Epithelial cell of esophagus (primary cell): ENCODE measurements at regions not wholly inside any gene's neighbourhood (a gene's known extent, or its start where the extent isn't known, plus 50 kb on each side); places are given as distances from the start of the nearest gene placed in this dataset.
"Not testable (repeated sequence)": the region's sequence is repeated elsewhere in the genome, so short reads cannot be mapped to it uniquely, and the experiment has no call there.

Source experiments
- DNase-seq: peaks from one replicate; pipeline ENCODE4 v3.0.0; 2010; ENCODE audit warnings: low read depth
- H3K4me3 ChIP-seq: 2 replicates; pipeline ENCODE4 v1.5.1; 2011; ENCODE audit warnings: mild to moderate bottlenecking, low read length, control low read depth
- CTCF ChIP-seq: IDR thresholded peaks from 2 replicates; pipeline ENCODE4 v1.5.1; 2011; ENCODE audit warnings: low read depth, mild to moderate bottlenecking, low read length, control low read depth, inconsistent platforms; ENCODE audit not compliant: insufficient read depth; ENCODE audit errors: missing control alignments

GRCh38 chr5:121430538-121430937, 421.1 kb upstream of the FTMT start:
- TF ChIP-seq CTCF, result no peak
- no peak overlapping the region for H3K4me3 ChIP-seq
- peak; percentile 29 for DNase-seq

DNA sequence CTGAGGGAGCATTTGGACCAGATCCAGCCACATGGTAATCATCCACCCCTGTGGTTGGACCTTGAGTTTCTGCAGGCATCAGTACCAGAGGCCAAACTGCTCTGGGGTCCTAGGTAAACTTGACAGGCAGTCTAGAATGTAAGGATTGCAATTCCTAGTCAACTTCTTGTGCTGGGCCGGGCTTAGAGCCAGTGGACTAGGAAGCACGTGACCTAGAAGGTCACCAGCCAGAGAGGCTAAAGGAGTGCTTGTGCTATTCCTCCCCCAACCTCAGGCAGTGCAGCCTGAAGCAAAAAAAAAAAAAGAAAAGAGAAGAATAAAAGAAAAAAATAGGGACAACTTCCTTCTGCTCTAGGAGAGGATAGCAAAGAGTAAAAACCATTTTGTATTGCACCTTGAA, 406.2 kb upstream of the FTMT start:
- DNase-seq, result no peak
- no peak for TF ChIP-seq CTCF
- no peak overlapping the region for H3K4me3 ChIP-seq

DNA sequence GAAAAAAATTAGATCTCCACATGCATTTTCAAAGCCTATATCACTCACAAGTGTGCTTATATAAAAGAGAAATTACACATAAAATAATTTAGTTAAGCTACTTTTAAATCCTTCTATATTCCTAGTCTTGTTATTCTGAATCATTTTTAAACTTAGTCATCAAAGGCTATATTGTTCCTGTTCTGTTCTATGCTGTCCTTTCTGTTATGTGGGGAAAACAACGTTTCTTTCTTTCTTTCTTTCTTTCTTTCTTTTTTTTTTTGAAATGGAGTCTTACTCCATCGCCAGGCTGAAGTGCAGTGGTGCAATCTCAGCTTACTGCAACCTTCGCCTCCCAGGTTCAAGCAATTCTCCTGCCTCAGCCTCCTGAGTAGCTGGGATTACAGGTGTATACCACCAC, 389.2 kb upstream of the FTMT start:
- H3K4me3 ChIP-seq, result no peak overlapping the region
- no peak for TF ChIP-seq CTCF
- no peak for DNase-seq

GRCh38 chr5:121471222-121471621, 380.5 kb upstream of the FTMT start:
- DNase-seq, H3K4me3 ChIP-seq: not testable (repeated sequence)

- TF ChIP-seq CTCF, result no peak
- no peak overlapping the region for H3K4me3 ChIP-seq
These were observed 373.0 kb upstream of the FTMT start for GRCh38 chr5:121478636-121479035.

DNA sequence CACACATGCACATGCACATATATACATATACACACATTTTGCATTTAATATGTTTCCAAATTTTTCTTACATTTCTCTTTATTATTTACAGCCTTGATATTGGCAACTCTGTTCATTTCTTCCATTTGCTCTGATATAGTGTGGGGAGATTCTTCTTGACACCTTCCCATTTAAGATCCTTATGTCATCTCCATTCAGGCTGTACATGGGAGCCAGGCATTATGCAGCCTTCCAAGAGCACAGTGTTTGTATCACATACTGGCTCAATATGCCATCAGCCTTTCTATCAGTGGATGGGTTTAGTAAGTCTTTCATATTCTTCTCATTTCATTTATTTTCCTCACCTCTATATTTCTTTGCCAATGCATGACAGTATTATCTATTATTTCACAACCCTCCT, 372.3 kb upstream of the FTMT start:
- H3K4me3 ChIP-seq, result no peak overlapping the region
- DNase-seq, result no peak
- no peak for TF ChIP-seq CTCF

More at GRCh38 chr5:121478636-121479035, 373.0 kb upstream of the FTMT start:
- DNase-seq, result no peak

DNA sequence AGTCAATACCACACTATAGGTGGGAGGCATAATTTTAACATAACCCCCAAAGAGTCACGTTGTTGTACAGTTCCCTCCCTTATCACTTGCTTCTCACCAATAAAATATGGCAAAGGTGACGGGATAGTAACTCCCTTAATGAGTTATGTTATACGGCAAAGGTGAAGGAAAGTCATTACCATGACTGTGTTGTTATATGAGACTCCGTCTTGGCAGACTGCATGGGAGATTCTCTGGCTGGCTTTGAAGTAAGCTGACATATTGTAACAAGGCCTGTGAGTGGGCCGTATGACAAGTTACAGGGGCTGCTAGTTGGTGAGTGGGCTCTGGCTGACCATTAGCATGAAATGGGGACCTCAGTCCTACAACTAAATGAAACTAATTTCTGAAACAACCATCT, 366.4 kb upstream of the FTMT start:
- no peak overlapping the region for H3K4me3 ChIP-seq
- no peak for DNase-seq
- TF ChIP-seq CTCF, result no peak

DNA sequence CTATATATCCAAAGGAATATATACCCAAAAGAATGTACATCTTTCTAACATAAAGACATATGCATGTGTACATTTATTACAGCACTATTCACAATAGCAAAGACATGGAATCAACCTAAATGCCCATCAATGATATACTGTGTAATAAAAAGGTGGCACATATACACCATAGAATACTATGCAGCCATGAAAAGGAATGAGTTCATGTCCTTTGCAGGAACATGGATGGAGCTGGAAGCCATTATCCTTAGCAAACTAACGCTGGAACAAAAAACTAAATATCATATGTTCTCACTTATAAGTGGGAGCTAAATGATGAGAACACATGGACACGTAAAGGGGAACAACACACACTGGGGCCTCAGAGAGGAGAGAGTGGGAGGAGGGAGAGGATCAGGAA, 365.7 kb upstream of the FTMT start:
- H3K4me3 ChIP-seq, result not testable (repeated sequence)

More for the DNA sequence above, 365.7 kb upstream of the FTMT start:
- not testable (repeated sequence) for DNase-seq
